ENCODE measurements at regions not wholly inside any gene's neighbourhood (a gene's known extent, or its start where the extent isn't known, plus 50 kb on each side); places are given as distances from the start of the nearest gene placed in this dataset.

DNA sequence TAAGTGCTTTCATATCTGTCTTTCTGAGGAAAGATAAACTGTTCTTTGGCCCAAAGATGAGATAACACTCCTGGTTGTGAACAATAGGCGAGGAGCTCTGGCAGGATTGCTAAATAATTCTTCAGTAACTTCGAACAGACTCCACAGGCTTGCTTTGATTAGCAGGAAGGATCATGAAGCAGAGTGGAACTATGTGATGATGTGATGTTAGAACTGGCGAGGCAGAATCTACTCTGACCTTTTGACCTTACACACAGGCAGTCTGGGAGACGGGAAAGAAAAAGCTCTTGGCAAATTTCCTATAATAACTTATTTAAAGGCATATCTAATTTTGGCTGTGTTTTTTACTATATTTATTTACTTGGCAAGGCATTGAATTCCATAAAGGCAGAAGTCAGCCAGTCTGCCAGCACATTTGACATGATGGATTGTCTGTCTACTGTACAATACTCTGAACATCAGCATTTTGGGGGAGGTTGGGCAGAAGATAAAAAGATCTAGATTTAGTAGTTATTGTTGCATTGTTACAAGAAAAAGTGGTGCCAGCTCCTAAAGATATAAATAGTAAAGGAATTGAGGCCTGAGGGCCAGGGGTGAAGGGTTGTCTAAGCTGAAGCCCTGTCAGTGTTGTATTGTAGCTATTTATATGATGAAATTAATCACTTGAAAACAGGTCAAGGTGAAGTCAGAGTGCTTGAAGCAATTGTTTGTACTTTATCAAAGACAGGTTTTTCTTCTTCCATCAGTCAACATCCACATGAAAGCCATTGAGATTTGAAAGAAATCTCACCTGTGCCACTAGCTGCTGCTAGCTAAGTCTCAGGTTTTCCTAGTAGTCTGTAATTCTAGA, 708.8 kb downstream of the LTN1 start:
- TF ChIP-seq CTCF (conservative IDR thresholded peaks at IDR 0.05; ENCODE audit: low read depth, low read length): no peak
- no peak for TF ChIP-seq EZH2 (IDR thresholded peaks at IDR 0.05; ENCODE audit: borderline replicate concordance, low read depth, low read length, poor library complexity, severe bottlenecking)

Data from A673 (cell line).